Body of pancreas (tissue), 4 donors: ENCODE measurements at regions not wholly inside any gene's neighbourhood (a gene's known extent, or its start where the extent isn't known, plus 50 kb on each side); places are given as distances from the start of the nearest gene placed in this dataset.

ENCODE experiments used
- ATAC-seq: fragments of 150-250 bp; one replicate; pipeline ENCODE4 v1.9.1; 2016
- DNase-seq, 4 donors: peaks; one replicate each; pipeline ENCODE4 v3.0.0-alpha.2; 2019
- H3K27ac ChIP-seq, 4 donors: fragments of 200-600 bp; sonication (generic); 1 replicate in 3 of 4; 2 replicates in 1 of 4; pipeline versions ENCODE4 v1.5.1 to v1.6.1; 2016 to 2019; ENCODE audit warnings: mild to moderate bottlenecking in 1 of 4, mixed read lengths in 1 of 4, moderate library complexity in 1 of 4
- H3K27me3 ChIP-seq, 2 donors: fragments of 200-600 bp; sonication (generic); one replicate each; pipeline ENCODE4 v1.6.0; 2016; ENCODE audit warnings: mild to moderate bottlenecking in 1 of 2
- H3K36me3 ChIP-seq, 2 donors: fragments of 200-600 bp; sonication (generic); replicated peaks in 1 of 2; 2 replicates each; pipeline ENCODE4 v1.5.1; 2016; ENCODE audit warnings: low read depth in 2 of 2; ENCODE audit not compliant: insufficient read depth in 1 of 2
- H3K4me1 ChIP-seq: fragments of 200-600 bp; sonication (generic); one replicate; pipeline ENCODE4 v1.6.0; 2016
- H3K4me3 ChIP-seq, 2 donors: fragments of 200-600 bp; sonication (generic); 1 replicate in 1 of 2; 2 replicates in 1 of 2; pipeline ENCODE4 v1.5.1; 2016 to 2019
- H3K9me3 ChIP-seq, 3 donors: fragments of 200-600 bp; sonication (generic); 1 replicate in 2 of 3; 2 replicates in 1 of 3; pipeline ENCODE4 v1.5.1; 2016
- POLR2A ChIP-seq, 3 donors: fragments of 450-650 bp; IDR thresholded peaks; one replicate each; pipeline ENCODE4 v1.6.1; 2016; ENCODE audit warnings: antibody characterized with exemption in 3 of 3, mild to moderate bottlenecking in 2 of 3
- whole genome bisulfite sequencing, 2 donors: methylation state at CpG; one replicate each; pipeline ENCODE4 v1.1.5; 2017; 5-methylcytosine and 5-hydroxymethylcytosine counted together
- intact Hi-C: fragments of 100-400 bp; cut with DNase I; formaldehyde crosslinking; loops from one replicate; pipeline ENCODE4 v1.15.1; 2023
- TF ChIP-seq, protein P1 (sequence below), 7 experiments: fragments of 450-650 bp in 4 of 7; fragments of 200-600 bp in 3 of 7; sonication (generic) in 3 of 7; IDR thresholded peaks; one replicate each; pipeline ENCODE4 v1.5.1; 2016 to 2019; ENCODE audit warnings: antibody characterized with exemption in 7 of 7

DNA sequence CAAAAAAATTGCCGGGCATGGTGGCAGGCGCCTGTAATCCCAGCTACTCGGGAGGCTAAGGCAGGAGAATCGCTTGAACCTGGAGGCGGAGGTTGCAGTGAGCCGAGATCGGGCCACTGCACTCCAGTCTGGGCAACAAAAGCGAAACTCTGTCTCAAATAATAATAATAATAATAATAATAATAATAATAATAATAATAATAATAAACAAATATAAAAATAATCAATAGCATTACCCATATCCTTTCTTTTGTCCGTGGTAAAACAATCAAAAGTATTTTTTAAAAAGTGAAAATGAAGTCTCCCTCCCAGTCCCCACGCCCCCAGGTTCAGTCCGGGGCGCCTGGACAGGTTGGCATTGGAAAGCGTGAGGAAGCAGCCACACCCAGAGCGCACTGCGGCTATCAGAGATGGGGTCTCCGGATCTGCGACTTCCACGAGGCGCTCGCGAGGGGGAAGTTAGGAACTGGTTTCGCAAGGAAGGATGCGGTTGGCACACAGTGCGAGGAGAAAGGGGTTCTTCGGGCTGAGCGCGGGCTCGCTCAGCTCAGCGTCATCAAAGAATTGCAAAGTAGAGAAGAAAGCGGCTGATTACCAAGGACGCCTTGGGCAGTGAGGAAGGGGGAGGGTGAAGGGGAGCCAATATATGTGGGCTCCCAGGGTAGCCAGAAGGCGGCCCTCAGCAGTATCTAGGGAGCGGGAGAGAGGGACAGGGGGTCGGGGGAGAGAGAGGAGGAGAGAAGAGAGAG lies 69.5 kb upstream of the EPHB3 start:
- no peaks in the 10 kb centered on the region for H3K9me3 ChIP-seq
- H3K36me3 ChIP-seq = no peaks in the 10 kb centered on the region
- TF ChIP-seq, protein P1, sequence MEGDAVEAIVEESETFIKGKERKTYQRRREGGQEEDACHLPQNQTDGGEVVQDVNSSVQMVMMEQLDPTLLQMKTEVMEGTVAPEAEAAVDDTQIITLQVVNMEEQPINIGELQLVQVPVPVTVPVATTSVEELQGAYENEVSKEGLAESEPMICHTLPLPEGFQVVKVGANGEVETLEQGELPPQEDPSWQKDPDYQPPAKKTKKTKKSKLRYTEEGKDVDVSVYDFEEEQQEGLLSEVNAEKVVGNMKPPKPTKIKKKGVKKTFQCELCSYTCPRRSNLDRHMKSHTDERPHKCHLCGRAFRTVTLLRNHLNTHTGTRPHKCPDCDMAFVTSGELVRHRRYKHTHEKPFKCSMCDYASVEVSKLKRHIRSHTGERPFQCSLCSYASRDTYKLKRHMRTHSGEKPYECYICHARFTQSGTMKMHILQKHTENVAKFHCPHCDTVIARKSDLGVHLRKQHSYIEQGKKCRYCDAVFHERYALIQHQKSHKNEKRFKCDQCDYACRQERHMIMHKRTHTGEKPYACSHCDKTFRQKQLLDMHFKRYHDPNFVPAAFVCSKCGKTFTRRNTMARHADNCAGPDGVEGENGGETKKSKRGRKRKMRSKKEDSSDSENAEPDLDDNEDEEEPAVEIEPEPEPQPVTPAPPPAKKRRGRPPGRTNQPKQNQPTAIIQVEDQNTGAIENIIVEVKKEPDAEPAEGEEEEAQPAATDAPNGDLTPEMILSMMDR (IDR thresholded peaks at IDR 0.05) = no peak
- peak in 1 of 3 donors; percentile 8 for TF ChIP-seq POLR2A (IDR thresholded peaks at IDR 0.05)
- intact Hi-C loops = no loop called here
- no peak overlapping the region for H3K4me3 ChIP-seq
- peaks cover 18% of the 10 kb centered on the region for H3K4me1 ChIP-seq
- ATAC-seq (no peak), DNase-seq (peak in 2 of 4 donors; percentile 13 to 61)
- H3K27ac ChIP-seq = no peak overlapping the region
- H3K27me3 ChIP-seq = peaks cover 0 to 7% of the 10 kb centered on the region in 2 donors
- 17 to 23% methylated on average over 34 of the region's 34 CpGs for WGBS, 2 donors

DNA sequence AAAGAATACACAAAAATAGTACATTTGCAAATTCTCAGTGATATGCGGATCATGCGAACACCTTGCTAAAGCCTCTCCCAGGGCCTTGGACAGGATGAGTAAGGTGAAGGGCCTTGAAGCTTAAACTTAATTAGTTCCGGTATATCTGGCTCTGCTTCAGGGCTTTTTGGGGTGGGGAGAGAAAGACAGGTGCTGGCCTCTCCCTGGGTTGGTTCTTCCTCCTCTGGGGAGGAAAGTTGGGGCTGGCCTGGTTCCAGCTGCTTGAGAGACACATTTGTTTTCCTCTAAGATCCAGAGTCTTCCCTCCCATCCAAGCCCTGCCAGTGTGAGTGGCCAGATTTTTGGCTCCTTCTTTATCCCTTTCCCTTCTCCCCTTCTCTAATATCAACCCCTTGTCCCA lies 64.7 kb upstream of the EPHB3 start:
- WGBS, 2 donors = 91% methylated on average over 3 of the region's 3 CpGs
- H3K36me3 ChIP-seq = no peaks in the 10 kb centered on the region
- TF ChIP-seq, protein P1 (IDR thresholded peaks at IDR 0.05) = no peak
- no peak for TF ChIP-seq POLR2A (IDR thresholded peaks at IDR 0.05)
- intact Hi-C loops = no loop called here
- H3K27ac ChIP-seq = no peak overlapping the region
- DNase-seq (no peak), ATAC-seq (no peak)
- no peaks in the 10 kb centered on the region for H3K9me3 ChIP-seq
- peaks cover 6% of the 10 kb centered on the region for H3K4me1 ChIP-seq
- no peaks in the 10 kb centered on the region for H3K27me3 ChIP-seq
- no peak overlapping the region for H3K4me3 ChIP-seq

DNA sequence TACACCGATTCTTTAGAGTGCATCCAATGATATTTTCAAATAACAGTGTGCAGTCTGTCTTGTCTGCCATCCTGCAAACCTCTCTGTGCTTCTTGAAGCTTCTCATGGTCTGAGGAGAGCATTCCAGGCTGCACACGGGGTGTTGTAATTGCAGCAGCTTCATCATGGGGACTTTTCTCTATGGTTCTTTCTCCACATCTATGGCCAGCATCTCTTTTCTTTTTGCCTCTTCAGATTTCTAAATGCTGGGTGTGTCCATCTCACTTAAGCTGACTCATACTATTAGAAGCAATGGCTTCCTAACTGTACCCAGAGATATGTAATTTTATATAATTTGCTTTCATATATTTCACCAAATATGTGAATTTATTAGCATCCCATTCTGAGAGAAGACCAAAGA lies 63.8 kb upstream of the EPHB3 start:
- Histone ChIP-seq H3K27me3 (no peaks in the 10 kb centered on the region), H3K27ac (no peak overlapping the region), H3K36me3 (no peaks in the 10 kb centered on the region), H3K4me1 (no peaks in the 10 kb centered on the region), H3K9me3 (no peaks in the 10 kb centered on the region), H3K4me3 (no peak overlapping the region)
- intact Hi-C loops = no loop called here
- DNase-seq (no peak), ATAC-seq (no peak)
- WGBS, 2 donors = 62 to 66% methylated on average over 2 of the region's 2 CpGs
- no peak for TF ChIP-seq POLR2A (IDR thresholded peaks at IDR 0.05)
- TF ChIP-seq, protein P1 (IDR thresholded peaks at IDR 0.05) = no peak

DNA sequence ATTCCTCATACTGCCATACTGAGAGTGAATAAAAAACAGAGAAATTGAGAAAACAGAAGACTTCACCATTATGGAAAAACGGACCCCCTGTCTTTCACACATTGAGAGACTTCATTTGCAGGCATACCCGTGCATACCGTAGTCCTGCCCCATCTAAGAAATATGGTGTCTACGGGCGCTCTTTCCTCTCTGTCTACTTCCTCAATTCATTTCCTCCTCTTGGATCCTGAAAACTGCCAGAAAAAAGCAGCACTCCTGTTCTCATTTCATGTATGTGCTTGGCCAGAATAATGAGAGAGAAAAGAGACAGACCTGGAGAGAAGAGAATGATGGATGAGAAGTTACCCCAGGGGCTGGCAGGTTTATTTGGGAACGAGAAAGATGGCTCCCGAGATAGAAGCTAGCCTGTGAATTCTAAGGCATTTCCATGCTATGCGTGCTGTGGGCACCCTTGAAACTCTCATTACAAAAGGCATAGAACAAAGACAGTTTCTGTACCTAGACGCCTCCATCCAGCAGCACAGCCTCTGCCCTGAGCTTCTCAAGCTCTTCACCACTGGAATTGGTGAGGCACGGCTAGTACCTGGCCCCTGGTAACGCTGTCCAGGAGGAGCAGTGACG lies 62.5 kb upstream of the EPHB3 start:
- Histone ChIP-seq H3K27me3 (no peaks in the 10 kb centered on the region), H3K36me3 (no peaks in the 10 kb centered on the region), H3K9me3 (no peaks in the 10 kb centered on the region), H3K4me3 (no peak overlapping the region), H3K27ac (no peak overlapping the region), H3K4me1 (no peaks in the 10 kb centered on the region)
- DNase-seq = no peak
- 53 to 56% methylated on average over 10 to 12 of the region's 12 CpGs for WGBS, 2 donors
- intact Hi-C loops = no loop called here
- no peak for ATAC-seq
- no peak for TF ChIP-seq POLR2A (IDR thresholded peaks at IDR 0.05)
- TF ChIP-seq, protein P1 (IDR thresholded peaks at IDR 0.05) = no peak
